ENCODE measurements at regions not wholly inside any gene's neighbourhood (a gene's known extent, or its start where the extent isn't known, plus 50 kb on each side); places are given as distances from the start of the nearest gene placed in this dataset.

DNA sequence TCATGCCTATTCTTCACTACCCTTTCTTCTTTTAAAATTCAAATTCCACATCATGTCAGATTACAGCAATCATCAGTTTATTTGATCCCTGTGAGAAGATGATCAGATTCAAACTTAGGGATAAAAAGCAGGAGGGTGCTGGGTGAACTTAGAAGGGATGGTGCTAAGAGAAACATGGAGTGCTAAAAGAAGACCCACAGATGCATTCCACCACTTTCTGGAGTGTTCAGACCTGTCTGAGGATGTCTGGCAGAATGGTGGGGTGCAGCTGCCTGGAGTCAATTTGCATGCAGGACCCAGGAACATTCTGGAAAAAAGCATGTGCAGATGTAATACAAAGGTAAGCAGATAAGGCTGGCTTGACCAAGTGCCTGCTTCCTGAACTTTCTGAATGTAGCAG is 372.9 kb upstream of the RUNX1 start:
- H3K9me3 ChIP-seq, result no peaks in the 10 kb centered on the region
- H3K4me3 ChIP-seq, result no peak overlapping the region
- ATAC-seq (no peak), DNase-seq (ENCODE audit: low read depth in 1 of 2, low spot score in 1 of 2) (no peak), FAIRE-seq (no peak)
- ChIA-PET CTCF (no interaction called here), POLR2A (no interaction called here)
- H3K27ac ChIP-seq, result no peak overlapping the region
- no peaks in the 10 kb centered on the region for H3K4me1 ChIP-seq
- TF ChIP-seq GATA3 (IDR thresholded peaks at IDR 0.05; ENCODE audit: borderline replicate concordance) (no peak), ZC3H11A (IDR thresholded peaks at IDR 0.05) (no peak), CHD4 (IDR thresholded peaks at IDR 0.05; ENCODE audit: borderline replicate concordance) (no peak)
- TF ChIP-seq, protein P1, sequence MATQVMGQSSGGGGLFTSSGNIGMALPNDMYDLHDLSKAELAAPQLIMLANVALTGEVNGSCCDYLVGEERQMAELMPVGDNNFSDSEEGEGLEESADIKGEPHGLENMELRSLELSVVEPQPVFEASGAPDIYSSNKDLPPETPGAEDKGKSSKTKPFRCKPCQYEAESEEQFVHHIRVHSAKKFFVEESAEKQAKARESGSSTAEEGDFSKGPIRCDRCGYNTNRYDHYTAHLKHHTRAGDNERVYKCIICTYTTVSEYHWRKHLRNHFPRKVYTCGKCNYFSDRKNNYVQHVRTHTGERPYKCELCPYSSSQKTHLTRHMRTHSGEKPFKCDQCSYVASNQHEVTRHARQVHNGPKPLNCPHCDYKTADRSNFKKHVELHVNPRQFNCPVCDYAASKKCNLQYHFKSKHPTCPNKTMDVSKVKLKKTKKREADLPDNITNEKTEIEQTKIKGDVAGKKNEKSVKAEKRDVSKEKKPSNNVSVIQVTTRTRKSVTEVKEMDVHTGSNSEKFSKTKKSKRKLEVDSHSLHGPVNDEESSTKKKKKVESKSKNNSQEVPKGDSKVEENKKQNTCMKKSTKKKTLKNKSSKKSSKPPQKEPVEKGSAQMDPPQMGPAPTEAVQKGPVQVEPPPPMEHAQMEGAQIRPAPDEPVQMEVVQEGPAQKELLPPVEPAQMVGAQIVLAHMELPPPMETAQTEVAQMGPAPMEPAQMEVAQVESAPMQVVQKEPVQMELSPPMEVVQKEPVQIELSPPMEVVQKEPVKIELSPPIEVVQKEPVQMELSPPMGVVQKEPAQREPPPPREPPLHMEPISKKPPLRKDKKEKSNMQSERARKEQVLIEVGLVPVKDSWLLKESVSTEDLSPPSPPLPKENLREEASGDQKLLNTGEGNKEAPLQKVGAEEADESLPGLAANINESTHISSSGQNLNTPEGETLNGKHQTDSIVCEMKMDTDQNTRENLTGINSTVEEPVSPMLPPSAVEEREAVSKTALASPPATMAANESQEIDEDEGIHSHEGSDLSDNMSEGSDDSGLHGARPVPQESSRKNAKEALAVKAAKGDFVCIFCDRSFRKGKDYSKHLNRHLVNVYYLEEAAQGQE (IDR thresholded peaks at IDR 0.05), result no peak
- TF ChIP-seq, protein P2, sequence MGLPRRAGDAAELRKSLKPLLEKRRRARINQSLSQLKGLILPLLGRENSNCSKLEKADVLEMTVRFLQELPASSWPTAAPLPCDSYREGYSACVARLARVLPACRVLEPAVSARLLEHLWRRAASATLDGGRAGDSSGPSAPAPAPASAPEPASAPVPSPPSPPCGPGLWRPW (IDR thresholded peaks at IDR 0.05), result no peak
- TF ChIP-seq, protein P3, sequence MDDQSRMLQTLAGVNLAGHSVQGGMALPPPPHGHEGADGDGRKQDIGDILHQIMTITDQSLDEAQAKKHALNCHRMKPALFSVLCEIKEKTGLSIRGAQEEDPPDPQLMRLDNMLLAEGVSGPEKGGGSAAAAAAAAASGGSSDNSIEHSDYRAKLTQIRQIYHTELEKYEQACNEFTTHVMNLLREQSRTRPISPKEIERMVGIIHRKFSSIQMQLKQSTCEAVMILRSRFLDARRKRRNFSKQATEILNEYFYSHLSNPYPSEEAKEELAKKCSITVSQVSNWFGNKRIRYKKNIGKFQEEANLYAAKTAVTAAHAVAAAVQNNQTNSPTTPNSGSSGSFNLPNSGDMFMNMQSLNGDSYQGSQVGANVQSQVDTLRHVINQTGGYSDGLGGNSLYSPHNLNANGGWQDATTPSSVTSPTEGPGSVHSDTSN (IDR thresholded peaks at IDR 0.05), result no peak
- H3K4me2 ChIP-seq, result no peak overlapping the region

DNA sequence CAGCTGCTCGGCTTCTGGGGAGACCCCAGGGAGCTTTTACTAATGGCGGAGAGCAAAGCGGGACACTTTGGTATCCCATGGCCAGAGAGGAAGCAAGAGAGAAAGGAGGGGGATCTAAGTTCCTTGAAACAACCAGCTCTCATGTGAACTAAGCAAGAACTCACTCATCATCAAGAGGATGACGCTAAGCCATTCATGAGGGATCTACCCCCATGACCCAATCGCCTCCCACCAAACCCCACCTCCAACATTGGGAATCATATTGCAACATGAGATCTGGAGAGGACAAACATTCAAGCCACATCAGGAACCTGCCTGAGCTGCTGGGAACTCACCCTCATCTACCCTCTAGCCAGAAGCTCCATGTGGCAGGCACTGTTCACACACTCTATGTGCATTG is 372.1 kb upstream of the RUNX1 start:
- Histone ChIP-seq H3K4me3 (no peak overlapping the region), H3K4me1 (no peaks in the 10 kb centered on the region), H3K9me3 (no peaks in the 10 kb centered on the region), H3K27ac (no peak overlapping the region), H3K4me2 (no peak overlapping the region)
- FAIRE-seq (no peak), DNase-seq (ENCODE audit: low read depth in 1 of 2, low spot score in 1 of 2) (no peak), ATAC-seq (no peak)
- ChIA-PET POLR2A (no interaction called here), CTCF (no interaction called here)
- 44% methylated on average over 5 of the region's 5 CpGs for WGBS (ENCODE audit: missing lambda C conversion rate)
- TF ChIP-seq EP300 (IDR thresholded peaks at IDR 0.05) (no peak), ESRRA (IDR thresholded peaks at IDR 0.05; ENCODE audit: borderline replicate concordance, low read length) (no peak), ZC3H11A (IDR thresholded peaks at IDR 0.05) (no peak), FOSL2 (IDR thresholded peaks at IDR 0.05) (no peak), FOSL2 (CRISPR knock-in tag; IDR thresholded peaks at IDR 0.05) (no peak), SMC3 (IDR thresholded peaks at IDR 0.05) (no peak), RFX5 (IDR thresholded peaks at IDR 0.05) (no peak), CHD2 (IDR thresholded peaks at IDR 0.05; ENCODE audit: low read length, partially characterized antibody) (no peak)
- TF ChIP-seq, protein P4, sequence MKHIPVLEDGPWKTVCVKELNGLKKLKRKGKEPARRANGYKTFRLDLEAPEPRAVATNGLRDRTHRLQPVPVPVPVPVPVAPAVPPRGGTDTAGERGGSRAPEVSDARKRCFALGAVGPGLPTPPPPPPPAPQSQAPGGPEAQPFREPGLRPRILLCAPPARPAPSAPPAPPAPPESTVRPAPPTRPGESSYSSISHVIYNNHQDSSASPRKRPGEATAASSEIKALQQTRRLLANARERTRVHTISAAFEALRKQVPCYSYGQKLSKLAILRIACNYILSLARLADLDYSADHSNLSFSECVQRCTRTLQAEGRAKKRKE (CRISPR knock-in tag; IDR thresholded peaks at IDR 0.05; ENCODE audit: low read depth), result no peak
- TF ChIP-seq, protein P5, sequence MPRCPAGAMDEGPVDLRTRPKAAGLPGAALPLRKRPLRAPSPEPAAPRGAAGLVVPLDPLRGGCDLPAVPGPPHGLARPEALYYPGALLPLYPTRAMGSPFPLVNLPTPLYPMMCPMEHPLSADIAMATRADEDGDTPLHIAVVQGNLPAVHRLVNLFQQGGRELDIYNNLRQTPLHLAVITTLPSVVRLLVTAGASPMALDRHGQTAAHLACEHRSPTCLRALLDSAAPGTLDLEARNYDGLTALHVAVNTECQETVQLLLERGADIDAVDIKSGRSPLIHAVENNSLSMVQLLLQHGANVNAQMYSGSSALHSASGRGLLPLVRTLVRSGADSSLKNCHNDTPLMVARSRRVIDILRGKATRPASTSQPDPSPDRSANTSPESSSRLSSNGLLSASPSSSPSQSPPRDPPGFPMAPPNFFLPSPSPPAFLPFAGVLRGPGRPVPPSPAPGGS (IDR thresholded peaks at IDR 0.05), result no peak

DNA sequence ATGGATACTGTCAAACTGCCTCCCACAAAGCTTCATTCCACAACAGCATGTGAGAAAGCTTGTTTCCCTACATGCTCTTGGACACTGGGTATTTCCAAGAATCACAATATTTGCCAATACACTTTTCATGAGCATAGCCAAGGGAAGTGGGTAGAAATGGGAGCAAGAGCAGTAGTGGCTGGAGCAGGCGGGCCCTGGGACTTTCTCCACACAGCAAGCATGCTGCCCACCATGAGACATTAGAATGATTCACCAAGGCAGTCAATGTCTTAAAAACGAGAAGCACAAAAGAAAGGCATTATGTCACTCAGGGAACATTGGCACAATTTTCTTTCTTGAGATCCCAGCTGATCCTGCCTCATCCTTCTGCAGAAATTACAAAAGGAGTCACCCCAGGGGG is 371.6 kb upstream of the RUNX1 start:
- no peak overlapping the region for H3K4me3 ChIP-seq
- 5% methylated on average over 2 of the region's 2 CpGs for WGBS (ENCODE audit: missing lambda C conversion rate)
- DNase-seq (ENCODE audit: low read depth in 1 of 2, low spot score in 1 of 2) (no peak), ATAC-seq (no peak), FAIRE-seq (no peak)
- no peak overlapping the region for H3K4me2 ChIP-seq
- POLR2A ChIA-PET, result no interaction called here
- H3K9me3 ChIP-seq, result no peaks in the 10 kb centered on the region
- CTCF ChIA-PET, result no interaction called here
- H3K27ac ChIP-seq, result no peak overlapping the region
- H3K4me1 ChIP-seq, result no peaks in the 10 kb centered on the region
- TF ChIP-seq RNF2 (IDR thresholded peaks at IDR 0.05; ENCODE audit: borderline replicate concordance, low read depth) (no peak), CBX8 (IDR thresholded peaks at IDR 0.05) (no peak), CHD4 (IDR thresholded peaks at IDR 0.05; ENCODE audit: borderline replicate concordance) (no peak), FOSL2 (IDR thresholded peaks at IDR 0.05) (no peak), FOSL2 (CRISPR knock-in tag; IDR thresholded peaks at IDR 0.05) (no peak), NFE2L2 (conservative IDR thresholded peaks at IDR 0.05; ENCODE audit: low read length) (no peak), TP53 (CRISPR knock-in tag; IDR thresholded peaks at IDR 0.05) (no peak), HEYL (CRISPR knock-in tag; IDR thresholded peaks at IDR 0.05) (no peak), ESRRA (IDR thresholded peaks at IDR 0.05; ENCODE audit: borderline replicate concordance, low read length) (no peak), JUNB (IDR thresholded peaks at IDR 0.05) (no peak), EHF (CRISPR knock-in tag; IDR thresholded peaks at IDR 0.05) (no peak), FOSB (CRISPR knock-in tag; IDR thresholded peaks at IDR 0.05) (no peak)
- TF ChIP-seq, protein P1 (IDR thresholded peaks at IDR 0.05), result no peak
- TF ChIP-seq, protein P6, sequence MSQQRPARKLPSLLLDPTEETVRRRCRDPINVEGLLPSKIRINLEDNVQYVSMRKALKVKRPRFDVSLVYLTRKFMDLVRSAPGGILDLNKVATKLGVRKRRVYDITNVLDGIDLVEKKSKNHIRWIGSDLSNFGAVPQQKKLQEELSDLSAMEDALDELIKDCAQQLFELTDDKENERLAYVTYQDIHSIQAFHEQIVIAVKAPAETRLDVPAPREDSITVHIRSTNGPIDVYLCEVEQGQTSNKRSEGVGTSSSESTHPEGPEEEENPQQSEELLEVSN (IDR thresholded peaks at IDR 0.05; ENCODE audit: borderline replicate concordance, low read depth), result no peak

Measured in A549 (cell line).